DND-41 (cell line): ENCODE measurements at regions not wholly inside any gene's neighbourhood (a gene's known extent, or its start where the extent isn't known, plus 50 kb on each side); places are given as distances from the start of the nearest gene placed in this dataset.

Experiments
- ATAC-seq: fragments of 200-7000 bp; cut with Tn5 transposase; 3 replicates; pipeline ENCODE4 v1.9.1; 2021; ENCODE audit warnings: low read depth; ENCODE audit not compliant: insufficient read depth
- DNase-seq: peaks from one replicate; pipeline ENCODE4 v3.0.0-alpha.2; 2020
- H2AFZ ChIP-seq: 2 replicates; pipeline ENCODE4 v1.6.0; 2012; ENCODE audit warnings: low read depth, low read length
- H3K27ac ChIP-seq: 2 replicates; pipeline ENCODE4 v1.5.1; 2012; ENCODE audit warnings: low read length, inconsistent platforms
- H3K27me3 ChIP-seq: fragments of 200-600 bp; sonication (generic); 2 replicates; pipeline ENCODE4 v1.6.0; 2012; ENCODE audit warnings: low read length, mild to moderate bottlenecking, inconsistent platforms; ENCODE audit not compliant: insufficient read depth, poor library complexity
- H3K36me3 ChIP-seq: 2 replicates; pipeline ENCODE4 v1.5.1; 2012; ENCODE audit warnings: low read length, inconsistent platforms; ENCODE audit not compliant: insufficient read depth
- H3K4me1 ChIP-seq: 2 replicates; pipeline ENCODE4 v1.5.1; 2012; ENCODE audit warnings: mild to moderate bottlenecking, low read length; ENCODE audit not compliant: insufficient read depth
- H3K4me2 ChIP-seq: 2 replicates; pipeline ENCODE4 v1.6.0; 2012; ENCODE audit warnings: mild to moderate bottlenecking, moderate library complexity, low read length, inconsistent platforms; ENCODE audit not compliant: insufficient read depth
- H3K4me3 ChIP-seq, 2 experiments: fragments of 200-600 bp in 1 of 2; shearing (Covaris generic) in 1 of 2; 2 replicates each; pipeline ENCODE4 v1.5.1; 2012 to 2016; ENCODE audit warnings: inconsistent platforms in 2 of 2, low read length in 2 of 2, mild to moderate bottlenecking in 2 of 2, low read depth in 1 of 2, moderate library complexity in 1 of 2
- H3K79me2 ChIP-seq: 2 replicates; pipeline ENCODE4 v1.6.0; 2012; ENCODE audit warnings: low read length, inconsistent platforms; ENCODE audit not compliant: insufficient read depth
- H3K9ac ChIP-seq: 2 replicates; pipeline ENCODE4 v1.6.0; 2012; ENCODE audit warnings: low read depth, mild to moderate bottlenecking, inconsistent platforms, low read length, moderate library complexity
- H3K9me3 ChIP-seq: 2 replicates; pipeline ENCODE4 v1.5.1; 2012; ENCODE audit warnings: low read length, moderate library complexity, mild to moderate bottlenecking, inconsistent platforms; ENCODE audit not compliant: insufficient read depth, severe bottlenecking
- H4K20me1 ChIP-seq: 2 replicates; pipeline ENCODE4 v1.6.0; 2012; ENCODE audit warnings: low read length; ENCODE audit not compliant: insufficient read depth
- CTCF ChIP-seq: IDR thresholded peaks from 2 replicates; pipeline ENCODE4 v1.5.1; 2012; ENCODE audit warnings: borderline replicate concordance, low read length, moderate library complexity, mild to moderate bottlenecking; ENCODE audit not compliant: poor library complexity, severe bottlenecking; ENCODE audit errors: extremely low read depth
- EZH2 ChIP-seq: IDR thresholded peaks from 3 replicates; pipeline ENCODE4 v1.6.1; 2012; ENCODE audit warnings: borderline replicate concordance, low read depth, mild to moderate bottlenecking, moderate library complexity, low read length, inconsistent platforms; ENCODE audit not compliant: severe bottlenecking

- TF ChIP-seq CTCF (no peak), EZH2 (no peak)
- Histone ChIP-seq H3K36me3 (no peaks in the 10 kb centered on the region), H3K27ac (no peak overlapping the region), H3K4me1 (peaks cover 15% of the 10 kb centered on the region), H4K20me1 (no peaks in the 10 kb centered on the region), H3K9ac (no peak overlapping the region), H3K79me2 (no peaks in the 10 kb centered on the region), H3K9me3 (no peaks in the 10 kb centered on the region), H3K27me3 (no peaks in the 10 kb centered on the region), H2AFZ (peak overlapping the region; percentile 55; the same call in 1 of the 2 replicates), H3K4me3 (no peak overlapping the region), H3K4me2 (no peak overlapping the region)
- ATAC-seq (peak; percentile 79), DNase-seq (no peak)
Measured at GRCh38 chr15:38626443-38627050, 61.9 kb upstream of the RASGRP1 start.

GRCh38 chr15:38627689-38628277, 63.2 kb upstream of the RASGRP1 start:
- Histone ChIP-seq H3K79me2 (no peaks in the 10 kb centered on the region), H3K4me2 (no peak overlapping the region), H3K27ac (no peak overlapping the region), H3K36me3 (no peaks in the 10 kb centered on the region), H3K27me3 (no peaks in the 10 kb centered on the region), H3K4me3 (no peak overlapping the region), H3K9me3 (no peaks in the 10 kb centered on the region), H3K4me1 (peaks cover 18% of the 10 kb centered on the region), H3K9ac (no peak overlapping the region), H4K20me1 (no peaks in the 10 kb centered on the region), H2AFZ (no peak overlapping the region)
- DNase-seq (no peak), ATAC-seq (no peak)
- TF ChIP-seq EZH2 (no peak), CTCF (no peak)

- Histone ChIP-seq H3K79me2 (no peaks in the 10 kb centered on the region), H3K9me3 (no peaks in the 10 kb centered on the region), H3K4me2 (no peak overlapping the region), H3K36me3 (no peaks in the 10 kb centered on the region), H3K27ac (peak overlapping the region; percentile 48; the same call in 1 of the 2 replicates), H2AFZ (peak overlapping the region; percentile 8; the same call in 1 of the 2 replicates), H3K9ac (no peak overlapping the region), H3K4me3 (no peak overlapping the region), H3K4me1 (peaks cover 13% of the 10 kb centered on the region), H3K27me3 (no peaks in the 10 kb centered on the region), H4K20me1 (no peaks in the 10 kb centered on the region)
- ATAC-seq (no peak), DNase-seq (no peak)
- TF ChIP-seq CTCF (no peak), EZH2 (no peak)
Measured at GRCh38 chr15:38631119-38632075, 66.8 kb upstream of the RASGRP1 start.
